GM12878 (cell line): ENCODE measurements at regions not wholly inside any gene's neighbourhood (a gene's known extent, or its start where the extent isn't known, plus 50 kb on each side); places are given as distances from the start of the nearest gene placed in this dataset.

Source experiments
- ATAC-seq: fragments of 200-7000 bp; cut with Tn5 transposase; 3 replicates; pipeline ENCODE4 v1.9.1; 2020; ENCODE audit warnings: mild to moderate bottlenecking, moderate library complexity
- BruUV-seq: library from RNA; stranded (reverse); fragments of 400-500 nt; replicated peaks from 2 replicates; lab custom pipeline; 2021; lab: Mats Ljungman, UMichigan
- CTCF ChIA-PET: fragments of 300-600 bp; sonication (Branson Sonifier 250); formaldehyde crosslinking; extraction: SDS; loops from one replicate; lab custom pipeline; 2021; ENCODE audit warnings: inconsistent platforms; lab: Yijun Ruan, JAX
- POLR2A ChIA-PET: fragments of 350-600 bp; formaldehyde crosslinking; extraction: SDS; loops from one replicate; lab custom pipeline; 2021; ENCODE audit warnings: inconsistent platforms; lab: Charles Lee
- RAD21 ChIA-PET: fragments of 300-600 bp; sonication (Branson Sonifier 250); formaldehyde crosslinking; loops from one replicate; lab custom pipeline; 2023; ENCODE audit warnings: antibody characterized with exemption; ENCODE audit not compliant: unreplicated experiment; lab: Charles Lee
- SMC1A ChIA-PET: fragments of 300-600 bp; sonication (Branson Sonifier 250); formaldehyde crosslinking; loops from one replicate; lab custom pipeline; 2023; ENCODE audit not compliant: unreplicated experiment, uncharacterized antibody; lab: Charles Lee
- DNase-seq: peaks from one replicate; pipeline ENCODE4 v3.0.0-alpha.2; 2011; ENCODE audit warnings: low read depth, low spot score
- FAIRE-seq: peaks from 3 replicates; lab custom pipeline; 2011; peaks lifted over from hg19 to GRCh38; lab: Jason Lieb, UNC
- H2AFZ ChIP-seq: 2 replicates; pipeline ENCODE4 v1.6.0; 2011; ENCODE audit warnings: low read depth, low read length, control low read depth; ENCODE audit not compliant: control insufficient read depth
- H3K27ac ChIP-seq: 2 replicates; pipeline ENCODE4 v1.5.1; 2011; ENCODE audit warnings: control low read depth; ENCODE audit not compliant: control insufficient read depth, insufficient read depth
- H3K27me3 ChIP-seq, 2 experiments: replicated peaks in 1 of 2; 2 replicates each; pipeline versions ENCODE4 v1.6.0 to v1.6.1; 2011; ENCODE audit warnings: low read length in 1 of 2; ENCODE audit not compliant: control insufficient read depth in 2 of 2, insufficient read depth in 2 of 2
- H3K36me3 ChIP-seq, 2 experiments: 2 replicates each; pipeline ENCODE4 v1.5.1; 2011; ENCODE audit warnings: low read length in 1 of 2; ENCODE audit not compliant: control insufficient read depth in 2 of 2, insufficient read depth in 2 of 2
- H3K4me1 ChIP-seq: 2 replicates; pipeline ENCODE4 v1.6.1; 2011; ENCODE audit warnings: mild to moderate bottlenecking, low read length, moderate library complexity, mixed read lengths; ENCODE audit not compliant: control insufficient read depth, insufficient read depth
- H3K4me2 ChIP-seq: 2 replicates; pipeline ENCODE4 v1.6.0; 2011; ENCODE audit warnings: control low read depth; ENCODE audit not compliant: control insufficient read depth, insufficient read depth
- H3K4me3 ChIP-seq: fragments of 200-600 bp; sonication (generic); 2 replicates; pipeline ENCODE4 v1.5.1; 2016
- H3K79me2 ChIP-seq: 2 replicates; pipeline ENCODE4 v1.6.0; 2011; ENCODE audit warnings: low read length; ENCODE audit not compliant: control insufficient read depth, insufficient read depth
- H3K9ac ChIP-seq: 2 replicates; pipeline ENCODE4 v1.8.0; 2011; ENCODE audit warnings: low read length, control low read depth, mixed read lengths; ENCODE audit not compliant: control insufficient read depth, insufficient read depth
- H3K9me3 ChIP-seq: replicated peaks from 3 replicates; pipeline ENCODE4 v1.5.1; 2011; ENCODE audit warnings: mild to moderate bottlenecking, low read length; ENCODE audit not compliant: control insufficient read depth, insufficient read depth
- H4K20me1 ChIP-seq: 2 replicates; pipeline ENCODE4 v1.6.0; 2011; ENCODE audit not compliant: control insufficient read depth, insufficient read depth
- CBX3 ChIP-seq: fragments of 200-600 bp; sonication (generic); IDR thresholded peaks from 2 replicates; pipeline ENCODE4 v1.6.1; 2016; ENCODE audit warnings: low read depth, borderline replicate concordance
- CHD1 ChIP-seq: IDR thresholded peaks from 2 replicates; pipeline ENCODE4 v1.6.1; 2012; ENCODE audit warnings: low read depth, low read length, improper control_type of control experiment
- CREB1 ChIP-seq: IDR thresholded peaks from 2 replicates; pipeline ENCODE4 v1.6.1; 2012; ENCODE audit warnings: low read depth, mild to moderate bottlenecking, inconsistent platforms
- DPF2 ChIP-seq: fragments of 450-650 bp; IDR thresholded peaks from 2 replicates; pipeline ENCODE4 v1.6.1; 2017; ENCODE audit warnings: mild to moderate bottlenecking
- E4F1 ChIP-seq: fragments of 450-650 bp; IDR thresholded peaks from 2 replicates; pipeline ENCODE4 v1.6.1; 2018; ENCODE audit warnings: borderline replicate concordance, mild to moderate bottlenecking; ENCODE audit not compliant: partially characterized antibody
- ELK1 ChIP-seq: IDR thresholded peaks from 2 replicates; pipeline ENCODE4 v1.6.1; 2012; ENCODE audit warnings: low read depth, low read length, improper control_type of control experiment
- HDAC6 ChIP-seq: fragments of 200-600 bp; sonication (generic); IDR thresholded peaks from one replicate; pipeline ENCODE4 v1.8.0; 2017; ENCODE audit warnings: antibody characterized with exemption; ENCODE audit not compliant: unreplicated experiment
- IRF5 ChIP-seq: fragments of 450-650 bp; IDR thresholded peaks from 2 replicates; pipeline ENCODE4 v1.6.1; 2017; ENCODE audit warnings: borderline replicate concordance
- POLR2AphosphoS2 ChIP-seq: IDR thresholded peaks from 2 replicates; pipeline ENCODE4 v1.6.1; 2011; ENCODE audit warnings: low read depth, mild to moderate bottlenecking, low read length, improper control_type of control experiment, moderate library complexity
- POU2F2 ChIP-seq: IDR thresholded peaks from 3 replicates; pipeline ENCODE4 v1.6.1; 2011; ENCODE audit warnings: low read depth, mild to moderate bottlenecking, low read length, borderline replicate concordance
- WGBS: methylation state at CpG from one replicate; pipeline ENCODE4 v1.1.6; 2016; ENCODE audit warnings: low lambda C conversion rate; ENCODE audit not compliant: insufficient replicate concordance, insufficient coverage; ENCODE audit errors: missing lambda C conversion rate; 5-methylcytosine and 5-hydroxymethylcytosine counted together
- in situ Hi-C: fragments of 300-500 bp; cut with MboI; formaldehyde crosslinking; loops from 9 replicates; pipeline ENCODE4 v1.14.3; 2018; ENCODE audit warnings: mixed read lengths
- intact Hi-C: fragments of 100-400 bp; cut with micrococcal nuclease; formaldehyde crosslinking; loops from one replicate; pipeline ENCODE4 v1.14.2; 2022; ENCODE audit not compliant: unreplicated experiment

GRCh38 chr1:228818296-228818695 is 83.0 kb downstream of the RHOU start (continued):
- TF ChIP-seq CREB1 (no peak), ELK1 (no peak), CHD1 (no peak)

GRCh38 chr1:228818928-228819630 is 83.8 kb downstream of the RHOU start:
- no peaks in the 10 kb centered on the region for H4K20me1 ChIP-seq
- H3K79me2 ChIP-seq, result no peaks in the 10 kb centered on the region
- WGBS, result 34% methylated on average over 6 of the region's 6 CpGs
- no peaks in the 10 kb centered on the region for H3K4me1 ChIP-seq
- ChIA-PET CTCF (no interaction called here), POLR2A (interaction anchor here (0.6 kb wide), 1 partner anchor 14 kb away, joined by 3 read pairs; no protein-coding TSS in a partner anchor), RAD21 (no interaction called here), SMC1A (interaction anchor here (0.8 to 1.2 kb wide), 2 partner anchors 28 to 30 kb away, joined by 3 read pairs; no protein-coding TSS in a partner anchor)
- ATAC-seq (no peak), FAIRE-seq (no peak), DNase-seq (no peak)
- H2AFZ ChIP-seq, result no peak overlapping the region
- H3K36me3 ChIP-seq, result no peaks in the 10 kb centered on the region
- in situ Hi-C loops, result no loop called here
- BruUV-seq, result no TSS peak
- H3K9ac ChIP-seq, result no peak overlapping the region
- H3K9me3 ChIP-seq, result no peaks in the 10 kb centered on the region; the same call in 2 of the 3 replicates
- no peak overlapping the region for H3K4me2 ChIP-seq
- H3K27me3 ChIP-seq, result no peaks in the 10 kb centered on the region
- no peak overlapping the region for H3K4me3 ChIP-seq
- TF ChIP-seq POU2F2, result no peak
- TF ChIP-seq POLR2AphosphoS2, result no peak
- no peak for TF ChIP-seq HDAC6
- no peak for TF ChIP-seq E4F1
- no peak for TF ChIP-seq DPF2
- no peak for TF ChIP-seq IRF5
- TF ChIP-seq CBX3, result no peak
- intact Hi-C loops, result no loop called here
- H3K27ac ChIP-seq, result no peak overlapping the region
